Endothelial cell of umbilical vein (primary cell): ENCODE measurements at regions not wholly inside any gene's neighbourhood (a gene's known extent, or its start where the extent isn't known, plus 50 kb on each side); places are given as distances from the start of the nearest gene placed in this dataset.

Experiments
- BruUV-seq: library from RNA; stranded (reverse); fragments of 400-500 nt; replicated peaks from 2 replicates; lab custom pipeline; 2021; lab: Mats Ljungman, UMichigan
- CTCF ChIA-PET: fragments of 300-600, 350-600 bp; sonication (Branson Sonifier 250); formaldehyde crosslinking; loops from one replicate; lab custom pipeline; 2021; ENCODE audit warnings: antibody characterized with exemption, inconsistent platforms; lab: Charles Lee
- POLR2A ChIA-PET: fragments of 300-600, 350-600 bp; sonication (Branson Sonifier 250); formaldehyde crosslinking; loops from one replicate; lab custom pipeline; 2021; ENCODE audit warnings: antibody characterized with exemption, inconsistent platforms; lab: Charles Lee
- DNase-seq: peaks from one replicate; pipeline ENCODE4 v3.0.0-alpha.2; 2011; ENCODE audit warnings: low read depth, low spot score
- FAIRE-seq: peaks from 2 replicates; lab custom pipeline; 2011; peaks lifted over from hg19 to GRCh38; lab: Jason Lieb, UNC
- H2AFZ ChIP-seq: 2 replicates; pipeline ENCODE4 v1.6.0; 2012; ENCODE audit warnings: low read depth, low read length, control low read depth, inconsistent platforms
- H3K27ac ChIP-seq: 2 replicates; pipeline ENCODE4 v1.5.1; 2011; ENCODE audit warnings: low read depth, mild to moderate bottlenecking, control low read depth, low read length, moderate library complexity; ENCODE audit not compliant: insufficient read depth
- H3K27me3 ChIP-seq, 2 experiments: 2 replicates each; pipeline versions ENCODE4 v1.6.0 to v1.6.1; 2011; ENCODE audit warnings: low read length in 2 of 2, mixed read lengths in 1 of 2; ENCODE audit not compliant: control insufficient read depth in 2 of 2, insufficient read depth in 2 of 2
- H3K36me3 ChIP-seq, 2 experiments: 2 replicates in 1 of 2; 3 replicates in 1 of 2; pipeline ENCODE4 v1.5.1; 2011; ENCODE audit warnings: low read length in 2 of 2, mild to moderate bottlenecking in 1 of 2, moderate library complexity in 1 of 2; ENCODE audit not compliant: control insufficient read depth in 2 of 2, insufficient read depth in 2 of 2; ENCODE audit errors: extremely low read depth in 1 of 2
- H3K4me1 ChIP-seq: 3 replicates; pipeline ENCODE4 v1.5.1; 2011; ENCODE audit warnings: mild to moderate bottlenecking, low read length; ENCODE audit not compliant: control insufficient read depth, insufficient read depth; ENCODE audit errors: extremely low read depth
- H3K4me2 ChIP-seq: 2 replicates; pipeline ENCODE4 v1.6.1; 2011; ENCODE audit warnings: low read length, control low read depth, mixed read lengths; ENCODE audit not compliant: insufficient read depth
- H3K4me3 ChIP-seq, 3 experiments: fragments of 200-600 bp in 1 of 3; sonication (generic), shearing (Covaris generic) in 1 of 3; replicated peaks in 1 of 3; 2 replicates each; pipeline ENCODE4 v1.5.1; 2011 to 2016; ENCODE audit warnings: control low read depth in 3 of 3, low read length in 3 of 3, mild to moderate bottlenecking in 2 of 3, inconsistent platforms in 1 of 3, low read depth in 1 of 3, moderate library complexity in 1 of 3; ENCODE audit not compliant: insufficient read depth in 1 of 3
- H3K79me2 ChIP-seq: 2 replicates; pipeline ENCODE4 v1.6.0; 2012; ENCODE audit warnings: low read length, inconsistent platforms; ENCODE audit not compliant: control insufficient read depth, insufficient read depth
- H3K9ac ChIP-seq: replicated peaks from 2 replicates; pipeline ENCODE3; 2011; ENCODE audit warnings: low read length, control low read depth; ENCODE audit not compliant: insufficient read depth; ENCODE audit errors: extremely low read depth
- H3K9me1 ChIP-seq: replicated peaks from 3 replicates; pipeline ENCODE4 v1.6.0; 2011; ENCODE audit warnings: mild to moderate bottlenecking, low read length; ENCODE audit not compliant: control insufficient read depth, insufficient read depth; ENCODE audit errors: extremely low read depth
- H3K9me3 ChIP-seq: replicated peaks from 2 replicates; pipeline ENCODE4 v1.5.1; 2012; ENCODE audit warnings: low read length, inconsistent platforms; ENCODE audit not compliant: control insufficient read depth, insufficient read depth
- H4K20me1 ChIP-seq: replicated peaks from 2 replicates; pipeline ENCODE3; 2011; ENCODE audit warnings: mild to moderate bottlenecking, low read length; ENCODE audit not compliant: control insufficient read depth, insufficient read depth; ENCODE audit errors: extremely low read depth
- EZH2 ChIP-seq: IDR thresholded peaks from 2 replicates; pipeline ENCODE4 v1.6.1; 2012; ENCODE audit warnings: borderline replicate concordance, low read depth, mild to moderate bottlenecking, moderate library complexity, low read length, inconsistent platforms; ENCODE audit not compliant: severe bottlenecking
- FOS ChIP-seq: IDR thresholded peaks from 2 replicates; pipeline ENCODE4 v1.6.1; 2011; ENCODE audit warnings: mild to moderate bottlenecking, low read length, moderate library complexity, borderline replicate concordance; ENCODE audit not compliant: insufficient read depth
- GATA2 ChIP-seq: IDR thresholded peaks from 2 replicates; pipeline ENCODE4 v1.7.0; 2011; ENCODE audit warnings: low read depth, mild to moderate bottlenecking, moderate library complexity, mixed read lengths, low read length; ENCODE audit not compliant: insufficient read length, insufficient read depth
- JUN ChIP-seq: IDR thresholded peaks from 2 replicates; pipeline ENCODE4 v1.6.1; 2011; ENCODE audit warnings: borderline replicate concordance, low read depth; ENCODE audit not compliant: insufficient read length, insufficient read depth
- MYC ChIP-seq: IDR thresholded peaks from one replicate; pipeline ENCODE4 v1.6.1; 2011; ENCODE audit warnings: mild to moderate bottlenecking, low read depth, low read length
- POLR2A ChIP-seq: IDR thresholded peaks from 2 replicates; pipeline ENCODE4 v1.6.1; 2012; ENCODE audit warnings: low read depth, mild to moderate bottlenecking, control low read depth, low read length
- POLR2AphosphoS5 ChIP-seq: IDR thresholded peaks from 2 replicates; pipeline ENCODE4 v1.6.1; 2012; ENCODE audit warnings: low read depth, mild to moderate bottlenecking, control low read depth, low read length, moderate library complexity; ENCODE audit not compliant: insufficient read depth
- dilution Hi-C: fragments of 300-500 bp; cut with MboI; formaldehyde crosslinking; loops from one replicate; pipeline ENCODE4 v1.15.0; 2019; ENCODE audit warnings: low sequenced_read_pairs; ENCODE audit not compliant: extremely low pct_ligation_motif_present
- intact Hi-C: fragments of 100-400 bp; cut with micrococcal nuclease; formaldehyde crosslinking; loops from one replicate; pipeline ENCODE4 v1.10.0; 2022
- TF ChIP-seq, protein P1 (sequence below): IDR thresholded peaks from 2 replicates; pipeline ENCODE4 v1.6.1; 2011; ENCODE audit not compliant: insufficient read depth, insufficient read length
- TF ChIP-seq, protein P2 (sequence below), 2 donors: IDR thresholded peaks; 1 replicate in 1 of 2; 2 replicates in 1 of 2; pipeline ENCODE4 v1.5.1; 2011; ENCODE audit warnings: low read length in 2 of 2, mild to moderate bottlenecking in 2 of 2, moderate library complexity in 2 of 2, control low read depth in 1 of 2, inconsistent platforms in 1 of 2, low read depth in 1 of 2; ENCODE audit not compliant: insufficient read depth in 1 of 2; ENCODE audit errors: extremely low read depth in 1 of 2

DNA sequence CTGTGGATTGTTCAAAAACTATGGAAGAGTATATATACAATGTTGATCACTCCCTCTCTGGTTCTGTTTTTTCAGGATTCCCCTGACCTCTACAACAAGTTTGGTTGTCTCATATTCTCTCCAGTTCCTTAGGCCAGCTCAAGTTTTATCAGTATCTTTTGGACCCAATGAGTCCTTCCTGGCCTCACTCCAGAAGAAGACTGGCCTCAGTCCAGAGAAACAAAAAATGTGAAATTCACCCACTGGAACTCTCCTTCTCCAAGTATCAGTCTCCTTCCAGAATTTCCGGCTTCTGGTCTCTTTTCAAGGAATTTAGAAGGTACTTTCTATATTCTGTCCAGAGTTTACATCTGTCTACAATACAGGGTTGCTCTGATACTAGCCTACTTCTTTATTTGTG, 537.8 kb upstream of the FTMT start:
- no TSS peak for BruUV-seq
- TF ChIP-seq, protein P1, sequence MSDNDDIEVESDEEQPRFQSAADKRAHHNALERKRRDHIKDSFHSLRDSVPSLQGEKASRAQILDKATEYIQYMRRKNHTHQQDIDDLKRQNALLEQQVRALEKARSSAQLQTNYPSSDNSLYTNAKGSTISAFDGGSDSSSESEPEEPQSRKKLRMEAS = no peak
- TF ChIP-seq GATA2 (no peak), MYC (no peak), FOS (no peak), EZH2 (no peak), POLR2A (no peak), JUN (no peak), POLR2AphosphoS5 (no peak)
- TF ChIP-seq, protein P2, sequence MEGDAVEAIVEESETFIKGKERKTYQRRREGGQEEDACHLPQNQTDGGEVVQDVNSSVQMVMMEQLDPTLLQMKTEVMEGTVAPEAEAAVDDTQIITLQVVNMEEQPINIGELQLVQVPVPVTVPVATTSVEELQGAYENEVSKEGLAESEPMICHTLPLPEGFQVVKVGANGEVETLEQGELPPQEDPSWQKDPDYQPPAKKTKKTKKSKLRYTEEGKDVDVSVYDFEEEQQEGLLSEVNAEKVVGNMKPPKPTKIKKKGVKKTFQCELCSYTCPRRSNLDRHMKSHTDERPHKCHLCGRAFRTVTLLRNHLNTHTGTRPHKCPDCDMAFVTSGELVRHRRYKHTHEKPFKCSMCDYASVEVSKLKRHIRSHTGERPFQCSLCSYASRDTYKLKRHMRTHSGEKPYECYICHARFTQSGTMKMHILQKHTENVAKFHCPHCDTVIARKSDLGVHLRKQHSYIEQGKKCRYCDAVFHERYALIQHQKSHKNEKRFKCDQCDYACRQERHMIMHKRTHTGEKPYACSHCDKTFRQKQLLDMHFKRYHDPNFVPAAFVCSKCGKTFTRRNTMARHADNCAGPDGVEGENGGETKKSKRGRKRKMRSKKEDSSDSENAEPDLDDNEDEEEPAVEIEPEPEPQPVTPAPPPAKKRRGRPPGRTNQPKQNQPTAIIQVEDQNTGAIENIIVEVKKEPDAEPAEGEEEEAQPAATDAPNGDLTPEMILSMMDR (IDR thresholded peaks at IDR 0.05; ENCODE audit: extremely low read depth in 1 of 2, insufficient read depth in 1 of 2, low read depth in 1 of 2, low read length in 2 of 2) = no peak
- H3K9ac ChIP-seq = no peak overlapping the region
- H3K4me3 ChIP-seq = no peak overlapping the region
- no peak overlapping the region for H3K4me2 ChIP-seq
- intact Hi-C loops = no loop called here
- H4K20me1 ChIP-seq = no peaks in the 10 kb centered on the region
- CTCF ChIA-PET = no interaction called here
- no peaks in the 10 kb centered on the region for H3K4me1 ChIP-seq
- H3K36me3 ChIP-seq = no peaks in the 10 kb centered on the region
- POLR2A ChIA-PET = no interaction called here
- dilution Hi-C loops = no loop called here
- no peaks in the 10 kb centered on the region for H3K27me3 ChIP-seq
- no peak overlapping the region for H2AFZ ChIP-seq
- H3K79me2 ChIP-seq = no peaks in the 10 kb centered on the region
- no peak for DNase-seq
- H3K9me3 ChIP-seq = no peaks in the 10 kb centered on the region
- H3K27ac ChIP-seq = no peak overlapping the region
- no peak for FAIRE-seq
- H3K9me1 ChIP-seq = no peaks in the 10 kb centered on the region
